SK-N-SH (cell line): ENCODE measurements at regions not wholly inside any gene's neighbourhood (a gene's known extent, or its start where the extent isn't known, plus 50 kb on each side); places are given as distances from the start of the nearest gene placed in this dataset.

Experiments
- CTCF ChIP-seq: fragments of 200-600 bp; sonication (generic); IDR thresholded peaks from 2 replicates; pipeline ENCODE4 v1.6.1; 2017; ENCODE audit warnings: antibody characterized with exemption, mild to moderate bottlenecking, moderate library complexity
- EP300 ChIP-seq, 2 experiments: IDR thresholded peaks; 2 replicates each; pipeline versions ENCODE4 v1.4.0 to v1.6.1; 2012; ENCODE audit warnings: borderline replicate concordance in 1 of 2, low read depth in 1 of 2, low read length in 1 of 2
- EZH2phosphoT487 ChIP-seq: fragments of 200-600 bp; sonication (generic); IDR thresholded peaks from 2 replicates; pipeline ENCODE4 v1.6.1; 2017; ENCODE audit warnings: low read depth, mixed run types, mild to moderate bottlenecking, antibody characterized with exemption, moderate library complexity, borderline replicate concordance
- GABPA ChIP-seq: IDR thresholded peaks from 2 replicates; pipeline ENCODE4 v1.4.0; 2012; ENCODE audit warnings: low read depth, mild to moderate bottlenecking
- IRF3 ChIP-seq: fragments of 150-350 bp; IDR thresholded peaks from 2 replicates; pipeline ENCODE4 v1.6.1; 2016; ENCODE audit warnings: mild to moderate bottlenecking, low read depth, low read length
- JUND ChIP-seq: IDR thresholded peaks from 2 replicates; pipeline ENCODE4 v1.4.0; 2012
- MEF2A ChIP-seq: IDR thresholded peaks from 2 replicates; pipeline ENCODE4 v1.4.0; 2012; ENCODE audit warnings: low read depth, borderline replicate concordance
- MXI1 ChIP-seq: IDR thresholded peaks from 2 replicates; pipeline ENCODE4 v1.6.1; 2012; ENCODE audit warnings: mild to moderate bottlenecking, low read depth, low read length, improper control_type of control experiment
- POLR2AphosphoS5 ChIP-seq: IDR thresholded peaks from 2 replicates; pipeline ENCODE4 v1.6.1; 2012; ENCODE audit warnings: low read depth, low read length
- RCOR1 ChIP-seq: fragments of 150-350 bp; IDR thresholded peaks from 2 replicates; pipeline ENCODE4 v1.6.1; 2017; ENCODE audit warnings: antibody characterized with exemption, low read length
- SIN3A ChIP-seq: IDR thresholded peaks from 2 replicates; pipeline ENCODE4 v1.6.1; 2012; ENCODE audit warnings: low read depth, mild to moderate bottlenecking, low read length, moderate library complexity, borderline replicate concordance
- SMC3 ChIP-seq: IDR thresholded peaks from 2 replicates; pipeline ENCODE4 v1.6.1; 2012; ENCODE audit warnings: low read depth, low read length, improper control_type of control experiment
- YY1 ChIP-seq: IDR thresholded peaks from 2 replicates; pipeline ENCODE4 v1.4.0; 2012; ENCODE audit warnings: low read depth, mild to moderate bottlenecking
- ZBTB33 ChIP-seq: IDR thresholded peaks from 2 replicates; pipeline ENCODE4 v1.4.0; 2012; ENCODE audit warnings: low read depth, borderline replicate concordance

GRCh38 chr12:73699318-73699717, 838.3 kb upstream of the ATXN7L3B start:
- no peak for TF ChIP-seq CTCF
- TF ChIP-seq YY1: no peak
- no peak for TF ChIP-seq IRF3
- TF ChIP-seq EZH2phosphoT487: no peak
- no peak for TF ChIP-seq JUND
- no peak for TF ChIP-seq MEF2A
- TF ChIP-seq MXI1: no peak
- TF ChIP-seq RCOR1: no peak
- no peak for TF ChIP-seq EP300 (IDR thresholded peaks at IDR 0.05; ENCODE audit: borderline replicate concordance in 1 of 2, low read depth in 1 of 2, low read length in 1 of 2)
- no peak for TF ChIP-seq ZBTB33
- TF ChIP-seq GABPA: no peak
- no peak for TF ChIP-seq SIN3A
- no peak for TF ChIP-seq SMC3
- TF ChIP-seq POLR2AphosphoS5: no peak
